Left ventricle myocardium superior (tissue), 1 donor: ENCODE measurements at regions not wholly inside any gene's neighbourhood (a gene's known extent, or its start where the extent isn't known, plus 50 kb on each side); places are given as distances from the start of the nearest gene placed in this dataset.
A peak's percentile ranks its signal among the peaks of the same experiment; 100 is the strongest.

Source experiments
- ATAC-seq: fragments of 200-7000 bp; cut with Tn5 transposase; one replicate; pipeline ENCODE4 v1.9.1; 2020; ENCODE audit warnings: mild to moderate bottlenecking, moderate library complexity
- DNase-seq: peaks from one replicate; pipeline ENCODE4 v3.0.0-alpha.2; 2020
- intact Hi-C: fragments of 100-400 bp; cut with micrococcal nuclease; formaldehyde crosslinking; loops from one replicate; pipeline ENCODE4 v1.11.0; 2022
- donor health status: DM: no; HTN: yes; CAD: no; lungs with severe emphysema.

GRCh38 chr1:106680216-106680615 is 376.3 kb upstream of the PRMT6 start:
- DNase-seq (no peak), ATAC-seq (no peak)
- intact Hi-C loops, result no loop called here

GRCh38 chr1:106680776-106681344 is 375.6 kb upstream of the PRMT6 start:
- intact Hi-C loops, result no loop called here
- ATAC-seq, result no peak
- DNase-seq, result no peak

DNA sequence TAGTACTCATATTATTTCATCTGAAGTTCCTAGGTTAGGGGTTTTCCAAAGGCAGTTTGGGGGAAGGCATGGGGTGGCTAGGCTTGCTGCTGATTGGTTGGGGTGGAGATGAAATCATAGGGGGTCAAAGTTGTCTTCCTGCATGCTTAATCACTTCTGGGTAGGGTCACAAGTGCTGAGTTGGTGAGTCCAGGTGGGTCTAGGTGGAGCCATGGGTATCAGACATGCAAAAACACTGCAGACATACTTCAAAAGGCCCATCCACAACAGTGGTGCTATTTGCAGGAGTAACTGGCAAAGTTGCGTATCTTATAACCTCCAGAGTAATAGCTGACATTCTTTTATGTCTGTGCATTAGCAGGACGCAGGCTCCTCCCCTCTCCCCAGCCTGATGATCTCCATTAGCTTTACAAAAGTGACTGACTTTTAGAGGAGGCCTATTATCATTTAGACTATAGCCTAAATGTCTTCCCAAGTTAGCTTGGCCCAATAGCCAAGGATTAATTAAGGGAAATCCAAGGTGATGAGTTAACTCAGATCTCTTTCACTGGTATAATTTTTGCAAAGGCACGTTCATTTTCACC is 374.4 kb upstream of the PRMT6 start:
- intact Hi-C loops, result no loop called here
- ATAC-seq (no peak), DNase-seq (no peak)

DNA sequence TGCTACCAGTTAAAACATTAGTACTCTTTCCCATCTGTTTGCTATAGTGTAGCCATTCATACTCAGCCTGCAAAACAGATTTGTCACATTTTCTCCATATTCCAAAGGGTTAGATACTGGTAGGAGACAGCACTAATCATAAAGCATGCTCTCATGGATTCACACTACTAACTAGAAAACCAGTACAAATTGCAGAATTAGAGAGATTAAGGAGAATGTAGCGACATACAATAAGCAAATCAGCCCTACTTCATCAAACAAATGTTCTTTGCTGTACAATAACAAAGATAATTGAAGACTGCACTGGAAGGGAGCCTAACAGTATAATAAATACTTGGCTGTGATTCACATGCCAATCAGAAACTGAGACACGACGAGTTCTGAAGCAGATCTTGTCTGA is 368.0 kb upstream of the PRMT6 start:
- intact Hi-C loops, result no loop called here
- no peak for ATAC-seq
- no peak for DNase-seq

DNA sequence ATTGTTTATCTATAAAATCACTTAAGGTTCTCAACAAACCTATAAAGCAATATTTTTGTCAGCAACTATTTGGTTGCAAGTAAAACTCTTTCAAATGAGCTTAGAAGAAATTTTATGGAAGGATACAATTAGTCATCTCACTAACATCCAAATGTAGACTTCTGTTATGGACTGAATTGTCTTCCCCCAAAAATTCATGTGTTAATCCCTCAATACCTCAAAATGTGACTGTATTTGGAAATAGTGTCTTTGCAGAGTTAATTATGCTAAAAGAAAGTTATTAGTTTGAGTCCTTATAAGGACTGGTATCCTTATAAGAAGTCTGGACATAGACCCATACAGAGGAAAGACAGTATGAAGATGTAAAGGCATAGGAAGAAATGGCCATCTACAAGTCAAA is 357.8 kb upstream of the PRMT6 start:
- intact Hi-C loops, result no loop called here
- ATAC-seq (no peak), DNase-seq (no peak)

DNA sequence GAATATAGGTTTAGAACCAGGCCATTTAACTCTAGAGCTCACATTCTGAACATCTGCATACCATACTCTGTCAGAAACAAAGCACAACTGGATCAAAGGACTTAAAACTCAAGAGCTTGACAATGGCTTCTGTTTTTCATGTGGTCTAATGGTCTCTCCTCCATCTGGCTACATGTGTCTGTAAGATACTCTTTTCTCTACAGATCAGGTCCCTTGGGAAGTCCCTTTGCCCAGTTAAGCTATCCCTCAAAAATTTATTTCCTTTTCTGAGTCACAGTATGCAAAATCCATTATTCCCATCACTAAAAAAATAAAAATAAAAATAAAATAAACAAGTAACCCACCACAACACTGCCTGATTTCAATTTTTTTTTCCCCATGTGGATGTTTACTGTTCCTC is 357.0 kb upstream of the PRMT6 start:
- intact Hi-C loops, result no loop called here
- ATAC-seq, result no peak
- DNase-seq, result no peak

DNA sequence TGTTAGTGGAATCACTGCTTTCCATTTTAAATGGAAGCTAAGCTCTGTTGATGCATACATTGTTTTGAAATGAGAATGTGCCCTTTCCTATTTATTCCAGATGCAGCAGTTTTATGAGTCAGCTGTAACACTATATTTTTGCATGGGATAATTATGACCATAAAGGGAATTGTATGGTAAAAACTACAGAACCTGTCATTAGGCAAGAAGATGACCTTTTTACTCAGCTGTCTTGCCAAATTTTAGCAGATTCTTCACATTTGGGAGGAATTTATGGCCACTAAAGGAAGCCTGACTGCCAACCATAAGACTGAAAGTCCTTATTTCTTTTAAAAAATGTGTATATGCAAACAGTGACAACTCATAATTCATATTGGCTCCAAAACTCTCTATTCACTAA is 356.3 kb upstream of the PRMT6 start:
- intact Hi-C loops, result no loop called here
- no peak for DNase-seq
- no peak for ATAC-seq

DNA sequence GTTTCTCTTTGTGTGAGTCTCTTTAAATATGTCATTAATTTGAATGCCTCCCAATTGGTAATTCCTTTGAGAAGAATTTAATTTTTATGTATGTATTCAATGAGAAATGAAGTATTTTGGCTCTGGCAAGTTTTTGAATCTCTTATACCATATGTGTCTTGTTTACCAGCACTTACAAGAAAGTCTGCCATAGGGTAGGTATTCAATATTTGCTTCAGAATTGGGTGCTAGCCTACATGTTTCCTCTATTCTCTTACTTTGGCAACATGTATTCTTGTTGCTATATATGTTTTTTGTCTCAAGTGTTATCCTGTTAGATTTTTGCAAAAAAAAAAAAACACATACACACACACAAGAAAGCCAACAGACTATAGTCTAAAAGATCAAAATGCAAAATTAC is 350.5 kb upstream of the PRMT6 start:
- intact Hi-C loops, result no loop called here
- ATAC-seq (no peak), DNase-seq (no peak)

- DNase-seq (no peak), ATAC-seq (no peak)
- intact Hi-C loops, result no loop called here
These were observed 338.9 kb upstream of the PRMT6 start for GRCh38 chr1:106717591-106717990.

- intact Hi-C loops, result no loop called here
- DNase-seq, result no peak
These were observed 334.7 kb upstream of the PRMT6 start for GRCh38 chr1:106721790-106722189.

GRCh38 chr1:106722466-106722865 is 334.0 kb upstream of the PRMT6 start:
- DNase-seq, result no peak
- no peak for ATAC-seq
- intact Hi-C loops, result no loop called here

More at GRCh38 chr1:106721790-106722189, 334.7 kb upstream of the PRMT6 start:
- no peak for ATAC-seq

GRCh38 chr1:106727171-106727570 is 329.3 kb upstream of the PRMT6 start:
- DNase-seq, result no peak
- no peak for ATAC-seq
- intact Hi-C loops, result no loop called here

DNA sequence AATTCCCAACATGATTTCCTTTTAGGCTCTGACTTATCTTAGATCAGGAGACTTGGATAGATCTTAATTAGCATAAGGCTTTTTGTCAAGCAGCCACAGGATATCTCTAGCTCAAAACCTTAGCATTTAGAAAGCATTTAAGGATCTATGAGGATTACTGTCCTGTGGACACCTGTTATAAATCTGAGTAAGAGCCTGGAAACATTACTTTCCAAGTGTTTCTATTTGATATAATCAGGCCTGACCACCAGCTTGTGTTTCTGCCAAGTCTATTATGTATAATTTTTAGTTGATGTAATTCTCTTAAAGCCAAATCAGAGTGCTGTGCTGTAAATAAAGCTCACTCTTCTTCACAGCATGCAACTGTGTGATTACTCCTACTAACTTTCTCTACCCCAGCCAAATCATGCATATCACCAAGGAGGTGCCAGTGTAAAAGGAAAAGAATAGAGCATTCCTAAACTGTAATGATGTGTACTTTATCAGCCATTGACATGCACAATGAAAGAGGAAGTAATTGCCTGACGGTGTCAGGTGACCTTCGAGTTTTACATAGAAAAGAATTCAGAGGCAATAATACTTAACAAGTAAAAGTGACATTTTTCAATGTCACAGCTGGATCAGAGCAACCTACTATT is 309.9 kb upstream of the PRMT6 start:
- intact Hi-C loops, result no loop called here
- ATAC-seq, result no peak
- no peak for DNase-seq

DNA sequence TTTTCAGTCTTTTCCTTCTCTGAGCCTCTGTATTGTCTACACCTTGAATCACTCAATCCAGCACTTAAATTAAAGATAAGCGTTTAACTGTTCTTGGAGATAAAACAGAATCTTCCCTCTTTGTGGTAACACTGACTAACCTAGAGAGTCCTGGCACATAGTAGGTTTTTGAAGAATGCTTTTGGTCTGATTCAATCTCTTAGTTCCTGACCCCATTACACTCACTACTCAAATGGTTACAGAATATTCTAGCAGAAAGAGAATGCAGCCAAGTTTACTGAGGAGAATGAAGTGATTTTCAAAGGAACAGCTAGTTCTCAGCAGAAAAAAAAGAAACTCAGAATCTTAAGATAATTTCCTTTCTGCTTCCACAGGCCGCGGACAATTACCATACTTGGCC is 309.2 kb upstream of the PRMT6 start:
- DNase-seq (no peak), ATAC-seq (no peak)
- intact Hi-C loops, result no loop called here

DNA sequence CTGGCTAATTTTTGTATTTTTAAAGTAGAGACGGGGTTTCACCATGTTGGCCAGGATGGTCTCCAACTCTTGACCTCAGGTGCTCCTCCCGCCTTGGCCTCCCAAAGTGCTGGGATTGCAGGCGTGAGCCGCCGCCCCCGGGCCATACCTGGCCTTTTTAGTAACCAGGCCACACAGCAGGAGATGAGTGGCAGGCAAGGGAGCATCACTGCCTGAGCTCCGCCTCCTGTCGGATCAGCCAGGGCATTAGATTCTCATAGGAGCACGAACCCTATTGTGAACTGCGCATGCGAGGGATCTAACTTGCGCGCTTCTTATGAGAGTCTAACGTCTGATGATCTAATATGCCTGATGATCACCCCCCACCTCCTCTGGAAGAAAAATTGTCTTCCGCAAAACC is 308.7 kb upstream of the PRMT6 start:
- intact Hi-C loops, result no loop called here
- DNase-seq (peak; percentile 5), ATAC-seq (no peak)

GRCh38 chr1:106748606-106749005 is 307.9 kb upstream of the PRMT6 start:
- intact Hi-C loops, result no loop called here
- ATAC-seq (no peak), DNase-seq (no peak)

DNA sequence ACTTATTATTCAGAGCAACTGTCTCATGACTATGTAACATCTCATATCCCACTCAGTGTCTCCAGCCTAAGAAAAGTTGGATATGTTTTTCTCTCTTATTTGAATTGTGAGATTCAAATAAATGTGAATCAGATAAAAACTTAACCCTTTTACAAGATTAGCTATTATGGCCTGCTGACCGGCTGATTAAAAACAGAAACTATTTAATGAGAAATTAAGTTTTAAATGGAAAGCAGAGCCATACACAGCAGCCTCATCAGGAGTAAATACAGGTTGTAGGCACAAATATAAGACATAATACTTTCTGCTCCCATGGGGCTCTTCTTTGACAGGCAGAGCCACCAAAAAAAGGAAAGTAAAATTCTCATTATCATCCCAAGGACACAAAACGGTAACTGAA is 307.0 kb upstream of the PRMT6 start:
- intact Hi-C loops, result no loop called here
- ATAC-seq, result no peak
- no peak for DNase-seq

DNA sequence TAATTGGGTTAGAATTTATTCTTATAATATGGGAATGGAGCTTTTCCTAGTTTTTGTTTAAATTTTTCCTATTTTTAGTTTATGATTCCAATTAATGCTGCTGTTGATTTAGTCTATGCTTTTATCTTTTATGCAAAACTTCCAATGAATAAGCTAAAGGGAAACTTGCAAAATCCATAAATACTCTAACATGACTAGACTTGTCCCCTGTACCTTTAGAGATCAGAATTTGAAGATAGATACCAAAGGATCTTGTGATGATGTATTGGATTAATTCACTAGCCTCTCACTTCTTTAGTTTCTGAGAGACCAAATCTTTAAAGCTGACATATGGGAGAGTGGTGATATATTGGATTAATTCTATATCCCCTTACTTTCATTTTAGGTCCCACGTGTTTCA is 306.6 kb upstream of the PRMT6 start:
- ATAC-seq (no peak), DNase-seq (no peak)
- intact Hi-C loops, result no loop called here

DNA sequence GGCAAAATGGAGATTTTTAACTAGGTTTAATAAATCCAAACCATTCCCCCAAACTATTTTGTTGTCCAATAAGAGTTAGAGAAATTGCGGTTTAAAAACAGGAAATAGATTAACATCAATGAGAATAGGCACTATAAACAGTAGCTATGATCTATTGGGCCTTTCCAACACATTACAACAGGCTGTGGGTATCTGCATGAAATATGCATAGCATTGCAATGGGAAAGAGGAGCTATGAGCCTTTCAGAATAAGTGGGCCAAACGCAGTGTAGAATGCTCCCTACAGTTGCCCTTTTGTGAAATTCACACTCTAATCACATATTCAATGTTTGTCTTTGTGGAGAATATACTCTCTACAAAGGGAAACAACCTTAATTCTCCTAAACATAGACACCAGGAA is 305.5 kb upstream of the PRMT6 start:
- DNase-seq (no peak), ATAC-seq (no peak)
- intact Hi-C loops, result no loop called here

GRCh38 chr1:106753066-106753465 is 303.4 kb upstream of the PRMT6 start:
- no peak for ATAC-seq
- intact Hi-C loops, result no loop called here

GRCh38 chr1:106754957-106755356 is 301.5 kb upstream of the PRMT6 start:
- ATAC-seq, result no peak
- intact Hi-C loops, result no loop called here
- no peak for DNase-seq

More at GRCh38 chr1:106753066-106753465, 303.4 kb upstream of the PRMT6 start:
- no peak for DNase-seq
